ENCODE measurements at regions not wholly inside any gene's neighbourhood (a gene's known extent, or its start where the extent isn't known, plus 50 kb on each side); places are given as distances from the start of the nearest gene placed in this dataset.
"Not testable (repeated sequence)": the region's sequence is repeated elsewhere in the genome, so short reads cannot be mapped to it uniquely, and the experiment has no call there.

DNA sequence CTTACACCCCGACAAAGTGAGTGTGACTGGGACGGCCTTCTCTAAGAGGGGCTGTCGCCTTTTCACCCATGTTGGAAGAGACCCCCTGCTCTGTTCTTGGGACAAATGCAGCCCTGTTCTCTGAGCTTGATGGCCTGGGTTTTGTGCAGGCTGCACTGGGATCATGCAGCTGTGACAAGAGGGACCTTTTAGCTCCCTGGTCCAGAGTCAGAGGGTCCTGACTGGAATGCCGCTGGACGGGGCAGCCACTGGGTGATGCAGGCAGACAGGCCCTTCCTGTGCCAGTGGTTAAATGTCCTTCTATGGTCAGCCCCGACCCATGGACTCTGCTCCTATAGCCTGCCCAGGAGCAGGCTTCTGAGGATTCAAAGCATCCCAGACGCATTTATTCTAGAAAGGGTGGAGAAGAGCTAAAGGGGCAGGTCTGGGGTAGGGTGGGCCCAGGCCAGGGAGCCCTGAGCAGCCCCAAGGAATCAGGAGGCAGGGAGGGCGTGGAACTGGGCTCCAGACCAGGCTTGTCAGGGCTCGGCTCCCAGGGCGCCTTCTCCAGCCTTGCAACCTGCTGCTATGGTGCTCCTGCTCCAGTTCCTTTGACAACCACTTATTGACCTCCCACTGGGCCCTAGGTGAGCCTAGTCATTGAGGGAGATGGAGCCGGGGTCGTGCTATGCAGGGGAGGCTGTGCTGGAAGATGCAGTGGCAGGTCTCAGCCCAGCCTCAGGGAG is 277.9 kb upstream of the HS6ST1 start:
- ATAC-seq (no peak), DNase-seq (peak in 1 of 2 donors; percentile 38)
- Histone ChIP-seq H3K36me3 (ENCODE audit: insufficient read depth in 1 of 2, low read depth in 1 of 2) (no peaks in the 10 kb centered on the region), H3K27me3 (ENCODE audit: insufficient read depth in 3 of 3, low read length in 2 of 3) (peaks cover 0 to 4% (median 0%) of the 10 kb centered on the region in 3 donors), H3K27ac (no peak overlapping the region), H3K9me3 (no peaks in the 10 kb centered on the region), H3K4me1 (no peaks in the 10 kb centered on the region), H3K4me3 (no peak overlapping the region)
- 79 to 82% (median 81%) methylated on average over 12 of the region's 12 CpGs for WGBS, 3 donors
- TF ChIP-seq, protein P1, sequence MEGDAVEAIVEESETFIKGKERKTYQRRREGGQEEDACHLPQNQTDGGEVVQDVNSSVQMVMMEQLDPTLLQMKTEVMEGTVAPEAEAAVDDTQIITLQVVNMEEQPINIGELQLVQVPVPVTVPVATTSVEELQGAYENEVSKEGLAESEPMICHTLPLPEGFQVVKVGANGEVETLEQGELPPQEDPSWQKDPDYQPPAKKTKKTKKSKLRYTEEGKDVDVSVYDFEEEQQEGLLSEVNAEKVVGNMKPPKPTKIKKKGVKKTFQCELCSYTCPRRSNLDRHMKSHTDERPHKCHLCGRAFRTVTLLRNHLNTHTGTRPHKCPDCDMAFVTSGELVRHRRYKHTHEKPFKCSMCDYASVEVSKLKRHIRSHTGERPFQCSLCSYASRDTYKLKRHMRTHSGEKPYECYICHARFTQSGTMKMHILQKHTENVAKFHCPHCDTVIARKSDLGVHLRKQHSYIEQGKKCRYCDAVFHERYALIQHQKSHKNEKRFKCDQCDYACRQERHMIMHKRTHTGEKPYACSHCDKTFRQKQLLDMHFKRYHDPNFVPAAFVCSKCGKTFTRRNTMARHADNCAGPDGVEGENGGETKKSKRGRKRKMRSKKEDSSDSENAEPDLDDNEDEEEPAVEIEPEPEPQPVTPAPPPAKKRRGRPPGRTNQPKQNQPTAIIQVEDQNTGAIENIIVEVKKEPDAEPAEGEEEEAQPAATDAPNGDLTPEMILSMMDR (IDR thresholded peaks at IDR 0.05) = no peak
- intact Hi-C loops (cut with DNase I) = no loop called here

DNA sequence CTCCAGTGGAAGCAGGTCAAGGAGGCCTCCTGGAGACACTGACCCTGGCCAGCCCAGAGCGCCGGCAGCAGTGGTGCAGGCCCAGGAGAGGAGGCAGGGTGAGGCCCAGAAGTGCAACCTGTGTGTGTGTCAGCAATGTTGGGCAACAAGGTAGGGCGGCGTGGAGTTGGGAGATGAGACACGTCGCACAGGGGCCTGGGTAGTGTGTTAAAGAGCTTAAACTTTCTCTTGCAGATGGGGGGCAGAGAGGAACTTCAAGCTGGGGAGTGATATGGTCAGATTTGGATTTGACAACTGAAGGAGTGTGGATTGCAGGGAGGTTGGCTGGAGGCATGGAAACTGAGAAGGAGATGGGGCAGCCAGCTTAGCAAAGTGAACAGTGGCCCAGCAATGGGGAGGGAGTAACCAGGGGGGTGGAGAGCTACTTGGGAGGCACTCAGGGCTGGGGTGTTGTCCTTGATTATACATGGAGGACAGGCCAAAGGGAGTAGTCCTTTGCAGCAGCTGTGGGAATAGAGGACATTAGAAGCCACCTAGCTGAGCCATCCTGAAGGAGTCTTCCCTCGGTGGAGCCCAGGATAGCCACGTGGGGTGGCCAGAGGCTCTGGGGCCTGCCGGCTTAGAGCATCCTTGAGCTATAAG is 278.6 kb upstream of the HS6ST1 start:
- Histone ChIP-seq H3K27ac (no peak overlapping the region), H3K27me3 (ENCODE audit: insufficient read depth in 3 of 3, low read length in 2 of 3) (peaks cover 0 to 4% (median 0%) of the 10 kb centered on the region in 3 donors), H3K4me1 (no peaks in the 10 kb centered on the region), H3K9me3 (no peaks in the 10 kb centered on the region), H3K4me3 (no peak overlapping the region), H3K36me3 (ENCODE audit: insufficient read depth in 1 of 2, low read depth in 1 of 2) (no peaks in the 10 kb centered on the region)
- intact Hi-C loops (cut with DNase I) = no loop called here
- WGBS, 3 donors = 86 to 87% (median 87%) methylated on average over 9 of the region's 9 CpGs
- TF ChIP-seq, protein P1 (IDR thresholded peaks at IDR 0.05) = no peak
- DNase-seq (no peak), ATAC-seq (no peak)

DNA sequence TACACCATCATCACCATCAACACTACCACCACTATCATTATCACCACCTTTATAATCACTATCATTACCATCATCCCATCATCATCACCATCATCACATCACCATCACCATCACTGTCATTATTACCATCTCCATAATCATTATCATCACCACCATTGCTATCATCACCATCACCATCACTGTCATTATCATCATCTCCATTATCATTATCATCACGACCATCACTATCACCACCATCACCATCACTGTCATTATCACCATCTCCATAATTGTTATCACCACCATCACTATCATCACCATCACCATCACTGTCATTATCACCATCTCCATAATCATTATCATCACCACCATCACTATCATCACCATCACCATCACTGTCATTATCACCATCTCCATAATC is 279.6 kb upstream of the HS6ST1 start:
- H3K36me3 ChIP-seq (ENCODE audit: insufficient read depth in 1 of 2, low read depth in 1 of 2); H3K27ac ChIP-seq; DNase-seq; ATAC-seq; H3K4me1 ChIP-seq; H3K4me3 ChIP-seq; H3K27me3 ChIP-seq (ENCODE audit: insufficient read depth in 3 of 3, low read length in 2 of 3); intact Hi-C loops (cut with DNase I); H3K9me3 ChIP-seq: not testable (repeated sequence)
- WGBS, 3 donors = 94 to 97% (median 94%) methylated on average over 1 of the region's 1 CpG

DNA sequence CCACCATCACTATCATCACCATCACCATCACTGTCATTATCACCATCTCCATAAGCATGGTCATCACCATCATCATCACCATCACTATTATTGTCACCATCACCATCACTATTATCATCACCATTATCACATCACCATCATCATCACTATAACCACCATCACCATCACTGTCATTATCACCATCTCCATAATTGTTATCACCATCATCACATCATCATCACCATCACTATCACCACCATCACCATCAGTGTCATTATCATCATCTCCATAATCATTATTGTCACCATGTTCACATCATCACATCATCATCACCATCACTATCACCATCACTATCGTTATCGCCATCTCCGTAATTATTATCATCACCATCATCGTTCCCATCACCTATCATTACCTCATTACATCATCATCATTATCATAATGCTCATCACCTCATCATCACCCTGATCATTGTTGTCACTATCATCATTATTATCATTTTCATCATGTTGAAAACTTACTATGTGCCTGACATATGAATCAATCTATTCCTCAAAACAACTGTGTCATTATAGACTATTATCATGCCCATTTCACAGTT is 280.3 kb upstream of the HS6ST1 start:
- no peak for DNase-seq
- no peak overlapping the region for H3K4me3 ChIP-seq
- no peaks in the 10 kb centered on the region for H3K9me3 ChIP-seq
- H3K27me3 ChIP-seq (ENCODE audit: insufficient read depth in 3 of 3, low read length in 2 of 3) = peaks cover 0 to 4% (median 0%) of the 10 kb centered on the region in 3 donors
- no peaks in the 10 kb centered on the region for H3K36me3 ChIP-seq (ENCODE audit: insufficient read depth in 1 of 2, low read depth in 1 of 2)
- TF ChIP-seq, protein P1 (IDR thresholded peaks at IDR 0.05) = no peak
- H3K27ac ChIP-seq = no peak overlapping the region
- 96 to 99% (median 98%) methylated on average over 4 of the region's 4 CpGs for WGBS, 3 donors
- no peak for ATAC-seq
- intact Hi-C loops (cut with DNase I) = no loop called here
- H3K4me1 ChIP-seq = no peaks in the 10 kb centered on the region

- intact Hi-C loops (cut with DNase I) = no loop called here
- H3K27me3 ChIP-seq (ENCODE audit: insufficient read depth in 3 of 3, low read length in 2 of 3) = peaks cover 0 to 4% (median 0%) of the 10 kb centered on the region in 3 donors
- no peaks in the 10 kb centered on the region for H3K9me3 ChIP-seq
- no peak overlapping the region for H3K4me3 ChIP-seq
- no peaks in the 10 kb centered on the region for H3K36me3 ChIP-seq (ENCODE audit: insufficient read depth in 1 of 2, low read depth in 1 of 2)
- DNase-seq (peak in 1 of 2 donors; percentile 38), ATAC-seq (no peak)
- WGBS, 3 donors = 91 to 97% (median 97%) methylated on average over 8 of the region's 8 CpGs
- no peak overlapping the region for H3K27ac ChIP-seq
- H3K4me1 ChIP-seq = no peaks in the 10 kb centered on the region
- TF ChIP-seq, protein P1 (IDR thresholded peaks at IDR 0.05) = no peak
Measured at GRCh38 chr2:128599700-128600099, 281.0 kb upstream of the HS6ST1 start.

All from psoas muscle (tissue), 7 donors.